Adipocyte (in vitro differentiated cells): ENCODE measurements at regions not wholly inside any gene's neighbourhood (a gene's known extent, or its start where the extent isn't known, plus 50 kb on each side); places are given as distances from the start of the nearest gene placed in this dataset.
"Not testable (repeated sequence)": the region's sequence is repeated elsewhere in the genome, so short reads cannot be mapped to it uniquely, and the experiment has no call there.

Experiments
- DNase-seq: peaks from one replicate; pipeline ENCODE4 v3.0.0-alpha.2; 2015; ENCODE audit warnings: low read depth
- H3K27me3 ChIP-seq: replicated peaks from 2 replicates; pipeline ENCODE4 v1.7.0; 2013; ENCODE audit warnings: mild to moderate bottlenecking, low read length, moderate library complexity; ENCODE audit not compliant: control insufficient read depth, insufficient read depth
- H3K36me3 ChIP-seq: 2 replicates; pipeline ENCODE4 v1.7.0; 2013; ENCODE audit warnings: low read length, mild to moderate bottlenecking, moderate library complexity; ENCODE audit not compliant: control insufficient read depth, insufficient read depth, severe bottlenecking
- H3K4me1 ChIP-seq: 2 replicates; pipeline ENCODE4 v1.7.0; 2013; ENCODE audit warnings: mild to moderate bottlenecking, low read length, moderate library complexity; ENCODE audit not compliant: control insufficient read depth, insufficient read depth
- H3K4me3 ChIP-seq: 2 replicates; pipeline ENCODE4 v1.7.0; 2013; ENCODE audit warnings: mild to moderate bottlenecking, low read length, moderate library complexity
- H3K9ac ChIP-seq: 2 replicates; pipeline ENCODE4 v1.7.0; 2013; ENCODE audit warnings: mild to moderate bottlenecking, low read length, moderate library complexity
- H3K9me3 ChIP-seq: 2 replicates; pipeline ENCODE4 v1.7.0; 2013; ENCODE audit warnings: mild to moderate bottlenecking, low read length, moderate library complexity; ENCODE audit not compliant: control insufficient read depth

- H3K9me3 ChIP-seq, result not testable (repeated sequence)
Measured at GRCh38 chr1:148280831-148281572, 128.9 kb upstream of the NBPF11 start.

GRCh38 chr1:148279002-148279542, 127.0 kb upstream of the NBPF11 start:
- not testable (repeated sequence) for H3K4me3 ChIP-seq, H3K9me3 ChIP-seq, H3K36me3 ChIP-seq, H3K4me1 ChIP-seq, H3K27me3 ChIP-seq, H3K9ac ChIP-seq, DNase-seq

More at GRCh38 chr1:148280831-148281572, 128.9 kb upstream of the NBPF11 start:
- H3K27me3 ChIP-seq, DNase-seq, H3K36me3 ChIP-seq, H3K4me1 ChIP-seq: not testable (repeated sequence)
- H3K4me3 ChIP-seq, result peak overlapping the region; percentile 81
- peak overlapping the region; percentile 65 for H3K9ac ChIP-seq

GRCh38 chr1:148277865-148278279, 125.8 kb upstream of the NBPF11 start:
- H3K27me3 ChIP-seq, H3K36me3 ChIP-seq, H3K4me1 ChIP-seq, H3K9me3 ChIP-seq, DNase-seq, H3K4me3 ChIP-seq, H3K9ac ChIP-seq: not testable (repeated sequence)

GRCh38 chr1:148267066-148267465, 115.0 kb upstream of the NBPF11 start:
- not testable (repeated sequence) for H3K9ac ChIP-seq, DNase-seq, H3K27me3 ChIP-seq, H3K4me1 ChIP-seq, H3K9me3 ChIP-seq, H3K4me3 ChIP-seq, H3K36me3 ChIP-seq

GRCh38 chr1:148264374-148265276, 112.5 kb upstream of the NBPF11 start:
- Histone ChIP-seq H3K9ac (no peak overlapping the region), H3K27me3 (peaks cover 4% of the 10 kb centered on the region), H3K4me1 (peaks cover 5% of the 10 kb centered on the region), H3K4me3 (peak overlapping the region; percentile 85), H3K36me3 (no peaks in the 10 kb centered on the region), H3K9me3 (no peaks in the 10 kb centered on the region)
- DNase-seq, result peak; percentile 35

- peaks cover 5% of the 10 kb centered on the region for H3K4me1 ChIP-seq
- peak overlapping the region; percentile 75 for H3K9ac ChIP-seq
- no peaks in the 10 kb centered on the region for H3K36me3 ChIP-seq
- no peaks in the 10 kb centered on the region for H3K9me3 ChIP-seq
- no peak for DNase-seq
- peak overlapping the region; percentile 85 for H3K4me3 ChIP-seq
- H3K27me3 ChIP-seq, result peaks cover 4% of the 10 kb centered on the region
Measured at GRCh38 chr1:148263906-148264255, 111.8 kb upstream of the NBPF11 start.

GRCh38 chr1:148263128-148263905, 111.2 kb upstream of the NBPF11 start:
- Histone ChIP-seq H3K4me3 (peak overlapping the region; percentile 85), H3K9ac (peak overlapping the region; percentile 75), H3K27me3 (peaks cover 4% of the 10 kb centered on the region), H3K36me3 (no peaks in the 10 kb centered on the region), H3K9me3 (no peaks in the 10 kb centered on the region), H3K4me1 (peaks cover 5% of the 10 kb centered on the region)
- DNase-seq, result peak; percentile 56

GRCh38 chr1:148261684-148262083, 109.6 kb upstream of the NBPF11 start:
- H3K4me1 ChIP-seq, H3K9ac ChIP-seq, H3K36me3 ChIP-seq, H3K9me3 ChIP-seq, H3K4me3 ChIP-seq, DNase-seq, H3K27me3 ChIP-seq: not testable (repeated sequence)

GRCh38 chr1:148257886-148258285, 105.8 kb upstream of the NBPF11 start:
- not testable (repeated sequence) for H3K27me3 ChIP-seq, DNase-seq, H3K4me1 ChIP-seq, H3K36me3 ChIP-seq, H3K9ac ChIP-seq, H3K4me3 ChIP-seq, H3K9me3 ChIP-seq

- not testable (repeated sequence) for H3K27me3 ChIP-seq, DNase-seq
Measured at GRCh38 chr1:148254611-148255429, 102.7 kb upstream of the NBPF11 start.

More at GRCh38 chr1:148254611-148255429, 102.7 kb upstream of the NBPF11 start:
- H3K9me3 ChIP-seq, H3K4me1 ChIP-seq, H3K9ac ChIP-seq, H3K36me3 ChIP-seq, H3K4me3 ChIP-seq: not testable (repeated sequence)
